ENCODE measurements at regions not wholly inside any gene's neighbourhood (a gene's known extent, or its start where the extent isn't known, plus 50 kb on each side); places are given as distances from the start of the nearest gene placed in this dataset.

GRCh38 chr9:12133416-12133815 is 559.8 kb upstream of the TYRP1 start:
- DNase-seq (ENCODE audit: low read depth): no peak

- DNase-seq (ENCODE audit: low read depth): no peak
These were observed 551.8 kb upstream of the TYRP1 start for GRCh38 chr9:12141422-12141821.

- DNase-seq (ENCODE audit: low read depth): no peak
These were observed 537.6 kb upstream of the TYRP1 start for GRCh38 chr9:12155401-12156134.

GRCh38 chr9:12162181-12162815 is 530.9 kb upstream of the TYRP1 start:
- DNase-seq (ENCODE audit: low read depth): no peak

- DNase-seq (ENCODE audit: low read depth): no peak
These were observed 529.3 kb upstream of the TYRP1 start for GRCh38 chr9:12163723-12164458.

GRCh38 chr9:12166518-12166917 is 526.7 kb upstream of the TYRP1 start:
- DNase-seq (ENCODE audit: low read depth): no peak

- DNase-seq (ENCODE audit: low read depth): no peak
These were observed 522.7 kb upstream of the TYRP1 start for GRCh38 chr9:12170456-12170855.

GRCh38 chr9:12178634-12179033 is 514.6 kb upstream of the TYRP1 start:
- DNase-seq (ENCODE audit: low read depth): no peak

GRCh38 chr9:12182806-12183205 is 510.4 kb upstream of the TYRP1 start:
- no peak for DNase-seq (ENCODE audit: low read depth)

- DNase-seq (ENCODE audit: low read depth): no peak
These were observed 509.9 kb upstream of the TYRP1 start for GRCh38 chr9:12183321-12183720.

GRCh38 chr9:12185856-12186255 is 507.3 kb upstream of the TYRP1 start:
- DNase-seq (ENCODE audit: low read depth): no peak

- no peak for DNase-seq (ENCODE audit: low read depth)
These were observed 501.6 kb upstream of the TYRP1 start for GRCh38 chr9:12191630-12192029.

- no peak for DNase-seq (ENCODE audit: low read depth)
These were observed 498.5 kb upstream of the TYRP1 start for GRCh38 chr9:12194731-12195130.

- no peak for DNase-seq (ENCODE audit: low read depth)
These were observed 497.7 kb upstream of the TYRP1 start for GRCh38 chr9:12195456-12195855.

- DNase-seq (ENCODE audit: low read depth): no peak
These were observed 488.7 kb upstream of the TYRP1 start for GRCh38 chr9:12204512-12204911.

GRCh38 chr9:12212860-12213259 is 480.3 kb upstream of the TYRP1 start:
- no peak for DNase-seq (ENCODE audit: low read depth)

- no peak for DNase-seq (ENCODE audit: low read depth)
These were observed 471.7 kb upstream of the TYRP1 start for GRCh38 chr9:12221470-12221869.

GRCh38 chr9:12224449-12224848 is 468.7 kb upstream of the TYRP1 start:
- DNase-seq (ENCODE audit: low read depth): no peak

GRCh38 chr9:12230708-12231107 is 462.5 kb upstream of the TYRP1 start:
- no peak for DNase-seq (ENCODE audit: low read depth)

- DNase-seq (ENCODE audit: low read depth): no peak
These were observed 461.4 kb upstream of the TYRP1 start for GRCh38 chr9:12231832-12232231.

- DNase-seq (ENCODE audit: low read depth): no peak
These were observed 460.3 kb upstream of the TYRP1 start for GRCh38 chr9:12232836-12233235.

GRCh38 chr9:12253941-12254340 is 439.2 kb upstream of the TYRP1 start:
- DNase-seq (ENCODE audit: low read depth): no peak

GRCh38 chr9:12266758-12267157 is 426.4 kb upstream of the TYRP1 start:
- DNase-seq (ENCODE audit: low read depth): no peak

Measured in forelimb muscle (tissue), 1 donor.